ENCODE measurements at regions not wholly inside any gene's neighbourhood (a gene's known extent, or its start where the extent isn't known, plus 50 kb on each side); places are given as distances from the start of the nearest gene placed in this dataset.

GRCh38 chr9:106156465-106156864 lies 462.1 kb downstream of the TMEM38B start:
- TF ChIP-seq POLR2AphosphoS5 (IDR thresholded peaks at IDR 0.05) = no peak
- no peak for TF ChIP-seq CTCF (IDR thresholded peaks at IDR 0.05)
